ENCODE measurements at regions not wholly inside any gene's neighbourhood (a gene's known extent, or its start where the extent isn't known, plus 50 kb on each side); places are given as distances from the start of the nearest gene placed in this dataset.

GRCh38 chr2:226652369-226652768 is 147.3 kb downstream of the IRS1 start:
- DNase-seq: no peak

DNA sequence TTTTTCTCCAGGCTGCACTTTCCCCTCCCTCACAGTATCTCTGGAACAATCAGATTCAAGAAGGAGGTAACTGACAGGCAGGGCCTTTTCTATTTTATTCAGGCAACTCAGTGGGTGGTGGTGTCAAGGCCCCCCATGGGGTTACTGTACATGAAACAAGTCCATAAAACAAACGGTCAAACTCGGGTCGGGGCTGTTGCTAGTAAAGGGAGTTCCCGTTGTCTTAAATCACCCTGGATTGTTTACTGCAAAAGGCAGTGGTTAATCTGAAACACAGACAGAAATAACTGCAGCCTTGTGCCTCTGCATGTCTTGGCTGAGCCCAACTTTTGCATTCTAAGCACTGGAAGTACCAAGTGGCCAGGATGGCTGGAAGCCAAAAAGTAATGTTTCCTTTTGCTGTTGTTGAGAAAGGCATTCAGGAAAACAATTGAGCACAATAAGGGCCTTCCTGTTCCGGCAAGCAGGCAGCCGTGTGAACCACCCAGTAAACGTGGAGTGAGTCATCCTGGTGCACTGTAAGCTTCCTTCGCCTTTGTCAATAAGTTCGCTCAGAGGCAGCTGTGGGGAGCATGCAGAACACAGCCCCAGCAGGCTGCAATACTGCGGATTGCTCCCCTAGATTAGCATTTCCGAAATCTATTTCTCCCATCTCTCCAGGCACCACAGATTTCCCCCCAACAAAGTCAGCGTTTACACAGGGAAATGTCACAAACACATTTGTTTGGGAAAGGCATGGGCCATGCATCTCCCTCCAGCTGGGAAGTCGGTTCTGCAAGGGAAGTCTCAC is 149.6 kb downstream of the IRS1 start:
- peak; percentile 72 for DNase-seq

GRCh38 chr2:226649201-226649600 is 150.4 kb downstream of the IRS1 start:
- no peak for DNase-seq

DNA sequence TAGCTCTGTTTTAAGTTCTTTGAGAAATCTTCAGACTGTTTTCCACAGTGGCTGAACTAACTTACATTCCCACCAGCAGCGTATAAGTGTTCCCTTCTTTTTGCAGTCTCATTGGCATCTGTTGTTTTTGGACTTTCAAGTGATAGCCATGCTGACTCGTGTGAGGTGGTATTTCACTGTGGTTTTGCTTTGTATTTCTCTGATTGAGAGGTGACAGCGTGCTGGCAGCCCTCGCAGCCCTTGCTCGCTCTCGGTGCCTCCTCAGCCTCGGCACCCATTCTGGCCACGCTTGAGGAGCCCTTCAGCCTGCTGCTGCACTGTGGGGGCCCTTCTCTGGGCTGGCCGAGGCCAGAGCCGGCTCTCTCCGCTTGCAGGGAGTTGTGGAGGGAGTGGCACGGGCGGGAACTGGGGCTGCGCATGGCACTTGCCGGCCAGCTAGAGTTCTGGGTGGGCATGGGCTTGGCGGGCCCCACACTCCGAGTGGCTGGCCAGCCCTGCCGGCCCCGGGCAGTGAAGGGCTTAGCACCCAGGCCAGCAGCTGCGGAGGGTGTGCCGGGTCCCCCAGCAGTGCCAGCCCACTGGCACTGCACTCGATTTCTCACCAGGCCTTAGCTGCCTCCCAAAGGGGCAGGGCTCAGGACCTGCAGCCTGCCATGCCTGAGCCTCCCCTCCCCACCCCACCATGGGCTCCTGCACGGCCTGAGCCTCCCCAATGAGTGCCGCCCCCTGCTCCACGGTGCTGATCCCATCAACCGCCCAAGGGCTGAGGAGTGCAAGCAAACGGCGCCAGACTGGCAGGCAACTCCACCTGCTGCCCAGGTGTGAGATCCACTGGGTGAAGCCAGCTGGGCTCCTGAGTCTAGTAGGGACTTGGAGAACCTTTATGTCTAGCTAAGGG is 151.8 kb downstream of the IRS1 start:
- DNase-seq: no peak

GRCh38 chr2:226644399-226644865 is 155.2 kb downstream of the IRS1 start:
- no peak for DNase-seq

DNA sequence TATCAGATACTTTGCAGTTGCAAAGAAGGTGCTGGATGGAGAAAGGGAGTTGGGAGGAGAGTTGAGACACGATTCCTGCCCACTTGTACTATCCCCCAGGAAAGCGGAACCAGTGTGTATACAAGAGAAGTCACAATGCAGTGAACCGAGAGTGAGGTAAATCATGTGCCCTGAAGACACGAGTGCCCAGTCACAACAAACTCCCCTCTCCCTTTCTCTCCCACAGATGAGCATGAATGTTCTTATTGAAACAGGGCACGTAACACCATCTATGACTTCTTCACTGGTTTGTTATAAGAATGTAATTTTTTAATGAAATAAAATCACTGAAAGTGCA is 155.7 kb downstream of the IRS1 start:
- no peak for DNase-seq

- no peak for DNase-seq
These were observed 156.3 kb downstream of the IRS1 start for GRCh38 chr2:226643030-226643945.

- no peak for DNase-seq
These were observed 158.6 kb downstream of the IRS1 start for GRCh38 chr2:226641008-226641407.

GRCh38 chr2:226640501-226640900 is 159.1 kb downstream of the IRS1 start:
- DNase-seq: no peak

- no peak for DNase-seq
These were observed 160.1 kb downstream of the IRS1 start for GRCh38 chr2:226639550-226639949.

DNA sequence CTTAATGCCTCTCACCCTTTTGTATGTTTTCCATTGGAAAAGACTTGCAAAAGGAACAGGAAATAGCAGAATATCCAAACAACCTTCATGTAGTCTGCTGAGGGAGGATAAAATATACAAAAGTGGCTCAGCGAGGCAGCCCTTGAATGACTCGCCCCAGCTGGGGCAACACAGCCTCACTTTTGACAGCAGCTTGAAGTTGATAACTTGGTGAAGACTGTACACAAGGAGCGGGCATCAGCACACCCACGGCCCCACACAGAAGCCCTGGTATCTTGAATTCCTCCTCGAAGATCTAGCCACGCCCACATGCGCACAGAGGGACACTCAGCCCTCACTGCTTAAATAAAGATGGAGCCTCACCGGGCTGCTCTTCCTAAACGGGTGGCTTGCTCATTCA is 161.0 kb downstream of the IRS1 start:
- DNase-seq: no peak

- no peak for DNase-seq
These were observed 162.2 kb downstream of the IRS1 start for GRCh38 chr2:226637383-226637782.

GRCh38 chr2:226636586-226636985 is 163.0 kb downstream of the IRS1 start:
- DNase-seq: no peak

DNA sequence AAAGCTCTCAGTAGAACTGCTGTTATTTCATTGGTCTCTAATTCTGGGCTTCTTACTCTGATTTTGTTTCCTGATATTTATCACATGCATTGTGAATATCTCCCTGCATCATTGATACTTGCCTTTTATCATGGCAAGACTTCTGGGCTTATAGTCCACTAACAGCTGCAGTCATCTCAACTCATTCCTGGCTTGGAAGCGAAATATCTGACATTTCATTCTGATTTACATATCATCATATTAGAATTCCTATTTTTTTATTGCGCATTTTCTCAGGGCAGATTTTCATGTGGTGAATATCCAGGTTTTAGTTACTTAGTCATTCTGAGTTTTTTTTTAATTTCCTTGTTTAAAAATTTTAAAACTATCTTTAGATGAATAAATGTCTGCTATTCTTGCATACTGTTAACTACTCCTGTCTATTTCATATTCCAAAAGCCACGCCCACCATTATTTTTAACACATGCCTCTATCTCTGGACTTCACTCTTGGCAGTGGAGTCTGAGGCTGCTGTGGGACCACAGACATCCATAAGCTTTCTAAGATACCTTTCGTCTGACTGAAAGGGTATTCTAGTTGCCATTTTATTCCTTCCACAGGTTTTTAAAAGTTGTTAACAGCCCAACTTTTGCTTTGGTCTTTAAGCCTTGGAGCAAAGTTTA is 164.5 kb downstream of the IRS1 start:
- DNase-seq: no peak

DNA sequence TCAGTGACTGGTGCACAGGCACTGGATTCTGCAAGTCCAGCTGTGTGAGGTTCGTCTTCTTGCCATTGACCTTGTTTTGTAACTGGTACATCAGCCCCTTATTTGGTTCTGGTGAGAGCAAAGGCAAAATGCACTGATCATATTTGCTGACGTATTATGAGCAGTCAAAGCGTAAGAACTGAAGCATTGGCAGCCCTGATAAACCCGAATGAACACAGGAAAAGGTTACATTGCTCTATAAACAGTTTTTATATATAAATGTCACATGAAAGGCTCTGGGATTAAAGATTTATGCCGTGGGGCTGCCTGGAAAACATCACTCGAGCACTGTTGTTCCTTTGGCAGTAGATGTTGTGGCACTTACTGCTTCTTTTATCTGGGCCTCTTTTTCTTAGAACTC is 167.9 kb downstream of the IRS1 start:
- no peak for DNase-seq

DNA sequence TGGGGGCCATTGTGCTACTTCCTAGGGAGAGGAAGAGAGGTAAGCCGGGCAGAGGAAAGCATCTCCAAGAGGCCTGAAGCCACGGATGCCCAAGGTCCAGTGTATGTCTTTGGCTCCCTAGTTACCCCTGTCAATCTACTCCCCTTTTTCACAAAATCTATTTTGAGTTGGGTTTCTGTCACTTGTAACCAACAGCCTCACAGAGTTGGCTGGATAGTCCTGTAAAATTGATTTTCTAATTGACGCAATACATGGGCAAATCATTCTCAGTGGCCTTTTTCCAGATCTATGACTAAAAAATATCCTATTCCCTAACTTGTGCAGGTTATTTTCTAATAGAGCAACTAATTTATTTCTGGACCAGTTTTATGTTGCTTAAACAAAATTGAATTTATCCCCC is 168.4 kb downstream of the IRS1 start:
- DNase-seq: no peak

- DNase-seq: no peak
These were observed 173.7 kb downstream of the IRS1 start for GRCh38 chr2:226625946-226626345.

DNA sequence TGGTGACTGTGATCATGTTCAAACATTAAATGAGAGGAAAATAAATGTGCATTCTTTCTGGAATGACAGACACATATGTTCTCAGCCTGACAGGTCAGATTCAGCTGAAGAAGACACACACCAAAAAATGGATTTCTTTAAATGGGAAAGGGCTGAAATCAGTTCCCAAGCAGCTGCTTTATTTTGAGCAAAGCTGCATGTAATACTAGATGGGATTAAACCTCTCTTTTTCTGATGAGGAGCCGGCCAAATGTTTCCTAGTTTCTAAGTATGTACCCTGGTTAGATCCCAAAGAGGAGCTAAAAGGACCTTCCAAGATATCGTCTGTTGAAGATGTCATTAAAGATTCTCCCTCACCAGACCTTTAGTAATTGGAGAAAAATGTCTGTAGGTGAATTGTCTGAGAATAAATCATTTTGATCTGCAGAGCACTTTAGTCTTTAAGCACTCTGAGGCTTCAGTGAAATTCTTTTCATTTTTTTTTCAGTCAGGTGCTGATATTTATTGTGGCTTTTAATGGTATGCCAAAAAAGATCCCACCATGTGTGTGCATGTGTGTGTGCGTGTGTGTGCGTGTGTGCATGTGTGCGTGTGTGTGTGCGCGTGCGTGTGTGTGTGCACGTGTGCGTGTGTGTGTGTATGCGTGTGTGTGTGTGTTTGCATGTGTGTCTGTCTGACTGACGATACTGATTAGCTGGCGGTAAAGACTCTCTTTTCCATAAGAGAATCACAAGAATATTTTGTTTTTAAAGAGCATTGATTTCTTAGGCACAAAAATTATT is 175.8 kb downstream of the IRS1 start:
- DNase-seq: no peak

- no peak for DNase-seq
These were observed 177.1 kb downstream of the IRS1 start for GRCh38 chr2:226622484-226622883.

- no peak for DNase-seq
These were observed 179.4 kb downstream of the IRS1 start for GRCh38 chr2:226620176-226620575.

DNA sequence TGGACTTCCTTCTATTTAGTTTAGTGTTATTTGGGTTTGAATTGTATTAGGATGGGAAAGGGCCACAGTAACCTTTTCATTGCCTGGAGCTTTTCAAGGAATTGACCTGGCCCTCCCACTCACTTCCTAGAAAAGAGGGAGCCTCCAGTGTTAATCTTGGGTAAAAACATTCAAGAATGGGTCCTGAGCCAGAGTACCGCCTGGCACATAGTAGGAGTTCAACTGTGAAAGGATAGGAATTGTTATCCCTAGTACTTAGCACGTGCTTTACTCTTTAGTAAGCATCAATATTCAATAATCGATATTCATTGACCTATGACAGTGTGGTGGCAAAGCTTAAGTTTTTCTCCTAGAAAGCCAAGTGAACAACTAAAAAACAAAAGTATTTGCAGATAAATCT is 179.9 kb downstream of the IRS1 start:
- no peak for DNase-seq
